ENCODE measurements at regions not wholly inside any gene's neighbourhood (a gene's known extent, or its start where the extent isn't known, plus 50 kb on each side); places are given as distances from the start of the nearest gene placed in this dataset.

- peaks cover 0 to 41% (median 4%) of the 10 kb centered on the region in 9 donors for H3K27me3 ChIP-seq
- no peaks in the 10 kb centered on the region for H3K36me3 ChIP-seq
- intact Hi-C loops (cut with DNase I), result no loop called here
- ATAC-seq (no peak), DNase-seq (no peak)
- TF ChIP-seq POLR2A (IDR thresholded peaks at IDR 0.05) (no peak), CTCF (IDR thresholded peaks at IDR 0.05) (no peak)
- no peak overlapping the region for H3K27ac ChIP-seq
- no peak overlapping the region for H3K4me3 ChIP-seq
- H3K4me1 ChIP-seq, result no peaks in the 10 kb centered on the region
- 77 to 81% (median 80%) methylated on average over 20 to 28 of the region's 28 CpGs for WGBS, 4 donors
- no peaks in the 10 kb centered on the region for H3K9me3 ChIP-seq
Measured at GRCh38 chr17:79174905-79175856, 100.6 kb downstream of the ENGASE start.

GRCh38 chr17:79174193-79174765 lies 99.7 kb downstream of the ENGASE start:
- H3K4me3 ChIP-seq, result no peak overlapping the region
- H3K9me3 ChIP-seq, result no peaks in the 10 kb centered on the region
- intact Hi-C loops (cut with DNase I), result no loop called here
- H3K27me3 ChIP-seq, result peaks cover 0 to 32% (median 4%) of the 10 kb centered on the region in 9 donors
- ATAC-seq (no peak), DNase-seq (no peak)
- TF ChIP-seq POLR2A (IDR thresholded peaks at IDR 0.05) (no peak), CTCF (IDR thresholded peaks at IDR 0.05) (no peak)
- no peaks in the 10 kb centered on the region for H3K4me1 ChIP-seq
- WGBS, 4 donors, result 85 to 94% (median 88%) methylated on average over 9 to 10 of the region's 10 CpGs
- no peak overlapping the region for H3K27ac ChIP-seq
- H3K36me3 ChIP-seq, result no peaks in the 10 kb centered on the region

- ATAC-seq (no peak), DNase-seq (no peak)
- intact Hi-C loops (cut with DNase I), result no loop called here
- Histone ChIP-seq H3K36me3 (no peaks in the 10 kb centered on the region), H3K4me1 (no peaks in the 10 kb centered on the region), H3K27me3 (peaks cover 0 to 36% (median 11%) of the 10 kb centered on the region in 9 donors), H3K27ac (no peak overlapping the region), H3K9me3 (no peaks in the 10 kb centered on the region), H3K4me3 (no peak overlapping the region)
- TF ChIP-seq POLR2A (IDR thresholded peaks at IDR 0.05) (no peak), CTCF (IDR thresholded peaks at IDR 0.05) (no peak)
- 62 to 75% (median 65%) methylated on average over 13 of the region's 13 CpGs for WGBS, 4 donors
Measured at GRCh38 chr17:79171188-79171587, 96.6 kb downstream of the ENGASE start.

GRCh38 chr17:79169861-79170260 lies 95.2 kb downstream of the ENGASE start:
- ATAC-seq (no peak), DNase-seq (no peak)
- intact Hi-C loops (cut with DNase I), result no loop called here
- H3K4me1 ChIP-seq, result no peaks in the 10 kb centered on the region
- H3K4me3 ChIP-seq, result no peak overlapping the region
- no peaks in the 10 kb centered on the region for H3K36me3 ChIP-seq
- no peaks in the 10 kb centered on the region for H3K9me3 ChIP-seq
- TF ChIP-seq CTCF (IDR thresholded peaks at IDR 0.05), result no peak
- no peak for TF ChIP-seq POLR2A (IDR thresholded peaks at IDR 0.05)
- H3K27ac ChIP-seq, result no peak overlapping the region
- H3K27me3 ChIP-seq, result peaks cover 0 to 46% (median 11%) of the 10 kb centered on the region in 9 donors
- WGBS, 4 donors, result 70 to 78% (median 71%) methylated on average over 6 of the region's 6 CpGs
